ENCODE measurements at regions not wholly inside any gene's neighbourhood (a gene's known extent, or its start where the extent isn't known, plus 50 kb on each side); places are given as distances from the start of the nearest gene placed in this dataset.

GRCh38 chr6:147808640-147809039, 300.1 kb downstream of the SAMD5 start:
- no peak overlapping the region for H3K4me2 ChIP-seq (ENCODE audit: low read length)
- no peaks in the 10 kb centered on the region for H3K9me3 ChIP-seq (ENCODE audit: low read length)
- no peaks in the 10 kb centered on the region for H3K36me3 ChIP-seq (ENCODE audit: insufficient read depth, low read length)
- H3K9me2 ChIP-seq (ENCODE audit: low read depth, low read length): no peaks in the 10 kb centered on the region
- no peaks in the 10 kb centered on the region for H3K4me1 ChIP-seq (ENCODE audit: insufficient read depth, low read length, severe bottlenecking)
- H3K4me3 ChIP-seq (ENCODE audit: low read depth, low read length, poor library complexity, severe bottlenecking): no peak overlapping the region
- no peaks in the 10 kb centered on the region for H4K20me1 ChIP-seq (ENCODE audit: insufficient read depth, low read length)
- no peak for TF ChIP-seq EZH2 (IDR thresholded peaks at IDR 0.05; ENCODE audit: borderline replicate concordance, low read length)
- TF ChIP-seq CTCF (IDR thresholded peaks at IDR 0.05; ENCODE audit: low read length): no peak
- H3K79me2 ChIP-seq (ENCODE audit: insufficient read depth, low read length): no peaks in the 10 kb centered on the region
- H3K27me3 ChIP-seq (ENCODE audit: insufficient read depth, low read length): no peaks in the 10 kb centered on the region
- H3F3A ChIP-seq (ENCODE audit: insufficient read depth, low read length): no peaks in the 10 kb centered on the region
- no peak overlapping the region for H2AFZ ChIP-seq (ENCODE audit: low read length)
- no peak overlapping the region for H3K9ac ChIP-seq (ENCODE audit: low read length)
- H3K27ac ChIP-seq (ENCODE audit: low read depth, low read length, poor library complexity, severe bottlenecking): no peak overlapping the region

GRCh38 chr6:147811913-147812629, 303.6 kb downstream of the SAMD5 start:
- H4K20me1 ChIP-seq (ENCODE audit: insufficient read depth, low read length): no peaks in the 10 kb centered on the region
- no peak overlapping the region for H3K9ac ChIP-seq (ENCODE audit: low read length)
- H3K27me3 ChIP-seq (ENCODE audit: insufficient read depth, low read length): no peaks in the 10 kb centered on the region
- H3K9me2 ChIP-seq (ENCODE audit: low read depth, low read length): no peaks in the 10 kb centered on the region
- H3K4me3 ChIP-seq (ENCODE audit: low read depth, low read length, poor library complexity, severe bottlenecking): no peak overlapping the region
- no peaks in the 10 kb centered on the region for H3F3A ChIP-seq (ENCODE audit: insufficient read depth, low read length)
- no peaks in the 10 kb centered on the region for H3K36me3 ChIP-seq (ENCODE audit: insufficient read depth, low read length)
- no peaks in the 10 kb centered on the region for H3K4me1 ChIP-seq (ENCODE audit: insufficient read depth, low read length, severe bottlenecking)
- H3K79me2 ChIP-seq (ENCODE audit: insufficient read depth, low read length): no peaks in the 10 kb centered on the region
- H3K4me2 ChIP-seq (ENCODE audit: low read length): no peak overlapping the region
- no peaks in the 10 kb centered on the region for H3K9me3 ChIP-seq (ENCODE audit: low read length)
- TF ChIP-seq EZH2 (IDR thresholded peaks at IDR 0.05; ENCODE audit: borderline replicate concordance, low read length) (no peak), CTCF (IDR thresholded peaks at IDR 0.05; ENCODE audit: low read length) (no peak)
- no peak overlapping the region for H2AFZ ChIP-seq (ENCODE audit: low read length)
- H3K27ac ChIP-seq (ENCODE audit: low read depth, low read length, poor library complexity, severe bottlenecking): no peak overlapping the region

GRCh38 chr6:147817042-147817689, 308.7 kb downstream of the SAMD5 start:
- no peaks in the 10 kb centered on the region for H3K9me2 ChIP-seq (ENCODE audit: low read depth, low read length)
- H3K27me3 ChIP-seq (ENCODE audit: insufficient read depth, low read length): no peaks in the 10 kb centered on the region
- no peak overlapping the region for H3K4me3 ChIP-seq (ENCODE audit: low read depth, low read length, poor library complexity, severe bottlenecking)
- H3K79me2 ChIP-seq (ENCODE audit: insufficient read depth, low read length): no peaks in the 10 kb centered on the region
- no peak overlapping the region for H3K27ac ChIP-seq (ENCODE audit: low read depth, low read length, poor library complexity, severe bottlenecking)
- H3K4me1 ChIP-seq (ENCODE audit: insufficient read depth, low read length, severe bottlenecking): no peaks in the 10 kb centered on the region
- no peaks in the 10 kb centered on the region for H3K9me3 ChIP-seq (ENCODE audit: low read length)
- H3K4me2 ChIP-seq (ENCODE audit: low read length): no peak overlapping the region
- TF ChIP-seq EZH2 (IDR thresholded peaks at IDR 0.05; ENCODE audit: borderline replicate concordance, low read length): no peak
- no peak for TF ChIP-seq CTCF (IDR thresholded peaks at IDR 0.05; ENCODE audit: low read length)
- no peak overlapping the region for H3K9ac ChIP-seq (ENCODE audit: low read length)
- H3K36me3 ChIP-seq (ENCODE audit: insufficient read depth, low read length): no peaks in the 10 kb centered on the region
- H2AFZ ChIP-seq (ENCODE audit: low read length): no peak overlapping the region
- H3F3A ChIP-seq (ENCODE audit: insufficient read depth, low read length): no peaks in the 10 kb centered on the region
- no peaks in the 10 kb centered on the region for H4K20me1 ChIP-seq (ENCODE audit: insufficient read depth, low read length)

Measured in OCI-LY1 (cell line).